H54 (cell line): ENCODE measurements at regions not wholly inside any gene's neighbourhood (a gene's known extent, or its start where the extent isn't known, plus 50 kb on each side); places are given as distances from the start of the nearest gene placed in this dataset.
"Not testable (repeated sequence)": the region's sequence is repeated elsewhere in the genome, so short reads cannot be mapped to it uniquely, and the experiment has no call there.

Experiments
- DNase-seq: peaks from one replicate; pipeline ENCODE4 v3.0.0; 2011; ENCODE audit warnings: low spot score, mixed read lengths; ENCODE audit not compliant: insufficient read length
- FAIRE-seq: peaks from 3 replicates; lab custom pipeline; 2011; peaks lifted over from hg19 to GRCh38; lab: Jason Lieb, UNC
- POLR2A ChIP-seq: IDR thresholded peaks from 2 replicates; pipeline ENCODE4 v1.6.1; 2011; ENCODE audit warnings: low read depth, mild to moderate bottlenecking, low read length

DNA sequence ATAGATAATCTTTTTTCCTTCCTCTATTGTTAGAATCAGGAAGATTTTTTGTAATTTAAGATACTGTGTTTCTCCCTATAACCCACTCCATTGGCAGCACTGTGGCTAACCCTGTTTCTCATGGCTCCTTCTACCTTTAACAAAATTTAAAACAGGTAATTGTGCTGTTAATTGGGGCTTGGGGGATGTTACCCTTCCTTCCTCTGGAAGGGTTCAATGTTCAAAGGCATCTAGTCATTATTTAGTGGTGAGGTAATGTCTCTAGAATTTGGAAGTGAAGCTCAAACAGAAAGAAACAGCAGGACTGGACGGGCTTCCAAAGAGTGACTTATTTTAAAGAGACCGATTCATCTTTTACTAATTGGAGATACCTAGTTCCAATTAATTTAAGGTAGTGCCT, 166.4 kb downstream of the TRIML1 start:
- DNase-seq = no peak
- no peak for TF ChIP-seq POLR2A
- FAIRE-seq = no peak

DNA sequence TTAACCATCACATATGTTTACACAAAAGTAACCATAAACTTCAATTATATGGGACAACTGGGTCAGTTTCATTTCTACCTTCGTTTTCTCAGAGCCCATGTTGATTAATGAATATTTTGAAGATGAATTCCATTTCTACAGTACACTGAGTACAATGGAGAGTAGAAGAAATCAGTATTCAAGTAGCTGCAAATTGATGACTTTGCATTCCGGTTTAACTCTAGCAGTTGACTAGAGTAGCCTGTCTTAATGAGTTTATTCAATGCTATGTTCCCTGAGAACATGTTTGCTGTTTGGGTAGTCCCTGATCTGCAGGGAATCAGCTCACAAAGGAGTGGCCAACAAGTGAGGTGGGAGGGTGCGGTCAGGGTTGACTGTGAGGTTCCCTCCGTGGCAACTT, 168.3 kb downstream of the TRIML1 start:
- FAIRE-seq (no peak), DNase-seq (no peak)
- no peak for TF ChIP-seq POLR2A

- no peak for FAIRE-seq
Measured at GRCh38 chr4:188308142-188308541, 168.9 kb downstream of the TRIML1 start.

DNA sequence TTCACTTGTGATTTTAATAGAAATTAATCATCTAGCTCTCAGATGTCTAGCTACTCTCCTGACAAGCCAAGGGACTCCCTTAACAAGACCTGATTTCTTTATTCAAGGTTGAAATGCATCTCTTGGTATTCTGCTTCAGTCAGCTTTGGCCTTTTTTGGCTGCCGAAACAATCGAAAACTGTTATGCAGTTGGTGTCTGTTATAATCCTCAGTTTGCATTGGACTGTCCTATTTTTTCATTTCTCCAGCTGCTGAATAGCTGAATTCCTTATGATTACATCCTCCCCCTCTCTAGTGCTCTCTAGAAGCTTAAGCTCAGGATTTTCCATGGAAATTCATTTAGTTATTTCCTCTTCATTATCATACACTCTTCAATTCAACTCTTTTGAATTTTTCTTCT, 177.2 kb downstream of the TRIML1 start:
- no peak for FAIRE-seq
- TF ChIP-seq POLR2A = no peak

More at GRCh38 chr4:188308142-188308541, 168.9 kb downstream of the TRIML1 start:
- no peak for DNase-seq
- no peak for TF ChIP-seq POLR2A

DNA sequence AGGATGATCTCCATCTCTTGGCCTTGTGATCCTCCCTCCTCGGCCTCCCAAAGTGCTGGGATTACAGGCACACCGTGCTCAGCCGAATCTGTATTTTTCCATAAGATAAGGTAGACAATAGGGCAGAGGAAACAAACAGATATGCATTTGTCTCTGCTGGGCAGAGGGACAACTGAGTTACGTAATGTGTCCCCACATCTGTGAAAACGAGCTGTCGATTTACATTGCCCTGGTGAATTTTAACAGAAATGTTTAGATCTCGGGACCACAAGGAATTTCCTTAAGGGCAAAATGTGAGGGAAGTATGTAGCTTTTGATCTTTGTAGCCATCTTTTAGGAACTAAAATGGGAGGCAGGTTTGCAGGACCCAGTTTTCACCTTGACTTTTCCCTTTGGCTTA, 189.7 kb downstream of the TRIML1 start:
- DNase-seq (no peak), FAIRE-seq (no peak)
- TF ChIP-seq POLR2A = no peak

More for the DNA sequence above, 177.2 kb downstream of the TRIML1 start:
- DNase-seq = no peak

DNA sequence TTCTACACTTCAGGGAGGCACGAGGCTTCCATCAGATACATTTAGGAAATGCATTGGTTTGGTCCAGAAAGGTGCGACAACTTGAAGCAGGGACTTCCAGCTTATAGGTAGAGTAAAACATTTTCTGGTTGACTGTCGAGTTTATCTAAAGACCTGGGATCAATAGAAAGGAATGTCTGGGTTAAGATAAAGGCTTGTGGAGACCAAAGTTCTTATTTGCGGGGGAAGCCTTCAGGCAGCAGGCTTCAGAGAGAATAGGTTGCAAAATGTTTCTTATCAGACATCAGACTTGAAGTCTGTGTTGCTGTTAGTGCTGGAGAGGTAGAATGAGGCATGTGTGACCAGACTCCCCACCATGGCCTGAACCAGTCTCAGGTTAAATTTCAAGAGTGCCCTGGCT, 190.3 kb downstream of the TRIML1 start:
- FAIRE-seq (no peak), DNase-seq (no peak)
- no peak for TF ChIP-seq POLR2A

DNA sequence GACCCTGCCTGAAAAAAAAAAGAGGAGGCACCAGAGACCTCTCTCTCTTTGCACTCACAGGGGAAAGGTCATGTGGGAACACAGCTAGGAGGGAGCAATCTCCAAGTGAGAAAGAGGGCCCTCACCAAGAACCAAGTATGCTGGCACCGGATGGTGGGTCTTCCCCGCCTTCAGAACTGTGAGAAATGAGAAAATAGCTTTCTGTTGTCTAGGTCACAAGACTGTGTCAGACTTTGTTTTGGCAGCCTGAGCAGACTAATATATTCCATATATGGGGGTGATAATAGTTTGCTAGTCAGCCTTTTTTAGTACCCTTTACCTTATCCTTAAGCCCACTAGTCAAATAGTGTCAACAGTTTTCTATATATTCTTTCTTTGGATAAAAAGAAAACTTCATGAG, 193.0 kb downstream of the TRIML1 start:
- TF ChIP-seq POLR2A = no peak
- FAIRE-seq (no peak), DNase-seq (no peak)

DNA sequence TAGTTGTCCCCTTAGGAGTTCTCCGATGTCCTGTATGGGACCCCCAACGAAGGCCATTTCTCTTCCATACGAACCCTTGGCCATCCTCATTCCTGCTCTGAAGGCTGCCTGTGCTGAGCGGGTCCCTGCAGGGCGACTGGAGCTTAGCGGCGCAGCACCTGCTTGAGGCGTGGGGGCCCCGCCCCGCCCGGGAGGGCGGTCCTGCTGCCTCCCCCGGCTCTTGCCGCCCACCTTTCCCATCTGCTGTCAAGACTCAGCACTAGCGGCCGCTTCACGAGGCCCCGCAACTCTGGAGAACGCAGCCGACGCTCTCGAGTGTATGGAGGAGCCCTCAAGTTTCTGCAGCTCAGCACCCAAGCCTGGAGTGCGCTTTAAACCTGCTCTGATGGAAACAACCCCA, 197.7 kb downstream of the TRIML1 start:
- FAIRE-seq (no peak), DNase-seq (no peak)
- TF ChIP-seq POLR2A = no peak

DNA sequence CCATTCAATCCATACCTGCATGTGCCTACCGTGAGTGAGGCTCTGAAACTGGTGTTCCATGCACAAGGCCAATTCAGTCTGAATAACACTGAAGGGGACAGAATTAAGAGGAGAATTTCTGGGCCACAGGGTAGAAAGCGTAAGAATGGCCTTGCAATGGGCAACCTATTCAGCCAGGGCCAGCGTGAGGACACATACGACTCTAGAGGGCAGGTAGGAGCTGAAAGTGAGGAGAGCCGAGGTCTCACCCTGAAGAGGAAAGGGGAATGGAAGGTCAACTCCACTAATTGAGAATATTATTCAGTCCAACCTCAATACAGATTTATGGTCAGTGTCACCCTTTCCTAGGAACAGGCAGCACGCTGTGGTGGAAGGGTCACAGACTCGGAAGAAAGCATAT, 202.2 kb downstream of the TRIML1 start:
- TF ChIP-seq POLR2A = no peak
- FAIRE-seq (no peak), DNase-seq (no peak)

DNA sequence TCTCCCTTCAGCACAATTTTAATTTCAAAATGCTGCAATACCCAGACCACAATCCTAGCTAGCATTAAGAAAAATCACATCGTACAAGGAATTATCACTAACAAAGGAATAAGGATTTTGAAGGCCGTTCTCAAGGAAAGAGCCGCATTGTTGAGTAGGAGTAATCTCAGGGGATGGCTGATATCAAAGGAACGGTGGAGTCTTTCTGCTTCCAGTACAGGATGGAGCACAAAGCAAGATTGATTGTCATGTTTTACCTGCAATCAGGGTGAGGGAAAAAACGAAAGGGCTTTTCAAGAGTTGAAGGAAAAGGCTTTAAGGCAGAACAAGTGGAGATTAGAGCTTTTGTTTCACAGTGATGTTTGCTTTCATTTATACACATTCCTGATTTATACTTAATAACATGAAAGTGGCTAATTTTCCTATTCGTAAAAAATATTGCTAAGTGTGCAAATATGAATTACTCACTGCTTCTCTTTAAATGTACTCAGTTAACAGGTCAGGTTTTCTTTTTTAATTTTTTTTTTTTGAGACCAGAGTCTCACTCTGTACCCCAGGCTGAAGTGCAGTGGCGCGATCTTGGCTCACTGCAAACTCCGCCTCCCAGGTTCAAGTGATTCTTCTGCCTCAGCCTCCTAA, 207.0 kb downstream of the TRIML1 start:
- DNase-seq (no peak), FAIRE-seq (no peak)
- no peak for TF ChIP-seq POLR2A

GRCh38 chr4:188347339-188347738, 208.1 kb downstream of the TRIML1 start:
- TF ChIP-seq POLR2A = no peak
- FAIRE-seq (no peak), DNase-seq (no peak)

DNA sequence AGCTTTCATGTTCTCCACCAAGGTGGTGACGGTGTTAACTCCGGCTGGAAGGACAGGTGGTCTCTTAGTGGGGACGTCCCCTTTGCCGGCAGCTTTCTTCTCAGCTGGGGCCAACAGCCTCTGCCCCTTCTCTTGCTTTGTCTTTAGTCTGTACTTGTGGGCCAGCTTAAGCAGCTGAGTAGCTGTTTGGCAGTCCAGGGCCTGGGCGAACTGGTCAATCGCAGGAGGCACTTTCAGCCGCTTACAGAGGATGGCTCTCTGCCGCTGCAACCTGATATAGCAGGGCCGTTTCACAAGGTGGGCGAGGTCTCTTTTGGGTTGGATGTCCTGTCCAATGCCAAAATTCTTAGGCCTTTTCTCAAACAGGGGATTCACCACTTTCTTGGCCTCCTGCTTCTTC, 210.3 kb downstream of the TRIML1 start:
- FAIRE-seq, DNase-seq: not testable (repeated sequence)

GRCh38 chr4:188363196-188363595, 224.0 kb downstream of the TRIML1 start:
- TF ChIP-seq POLR2A = no peak
- DNase-seq (no peak), FAIRE-seq (no peak)

GRCh38 chr4:188370777-188371176, 231.5 kb downstream of the TRIML1 start:
- DNase-seq (no peak), FAIRE-seq (no peak)
- TF ChIP-seq POLR2A = no peak

GRCh38 chr4:188372058-188372457, 232.8 kb downstream of the TRIML1 start:
- FAIRE-seq (no peak), DNase-seq (no peak)
- no peak for TF ChIP-seq POLR2A
